ENCODE measurements at regions not wholly inside any gene's neighbourhood (a gene's known extent, or its start where the extent isn't known, plus 50 kb on each side); places are given as distances from the start of the nearest gene placed in this dataset.

DNA sequence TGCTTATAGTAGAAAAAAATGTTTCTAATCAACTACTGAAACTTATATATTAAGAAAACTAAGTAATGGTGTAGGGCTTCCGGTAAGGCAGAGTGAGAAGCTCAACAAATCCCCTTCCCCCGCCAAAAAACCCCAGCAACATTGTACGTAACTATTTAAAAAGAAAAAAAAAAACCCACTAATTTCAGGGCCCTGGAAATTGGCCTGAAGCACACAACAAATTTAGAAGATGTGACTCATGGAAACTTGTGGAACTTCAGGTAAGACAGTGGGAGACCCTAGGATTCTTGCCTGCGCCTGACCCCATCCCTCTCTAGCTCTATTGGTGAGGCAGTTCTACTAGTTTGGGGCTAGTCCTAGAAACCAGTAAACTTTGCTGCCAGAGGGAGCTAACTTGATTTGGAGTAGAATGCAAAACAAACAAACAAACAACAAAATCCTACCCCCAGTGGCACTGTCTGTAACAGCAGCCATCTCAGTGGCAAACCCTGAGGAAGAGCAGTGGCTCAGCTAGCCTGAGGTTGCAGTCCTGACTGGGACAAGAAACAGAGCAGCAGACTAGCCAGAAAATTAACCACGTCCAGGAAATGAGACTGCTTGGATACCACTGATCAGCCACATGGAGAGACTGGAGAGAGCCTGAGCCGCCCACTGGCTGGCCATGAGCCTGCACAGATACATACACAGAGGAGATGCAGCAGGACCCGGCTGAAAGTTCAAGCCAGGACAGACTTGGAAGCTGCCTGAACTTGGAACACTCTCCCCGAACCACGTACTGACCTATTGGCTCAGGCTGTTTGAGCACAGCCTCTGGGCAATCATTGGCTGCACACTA, 135.1 kb downstream of the TBXT start:
- ChIA-PET CTCF (no interaction called here), POLR2A (ENCODE audit: low non-redundant PET) (no interaction called here)
- Histone ChIP-seq H3K9me3 (ENCODE audit: low read depth, low read length, poor library complexity, severe bottlenecking) (no peaks in the 10 kb centered on the region), H3K36me3 (ENCODE audit: insufficient read depth, low read length, poor library complexity, severe bottlenecking) (no peaks in the 10 kb centered on the region), H3K4me3 (ENCODE audit: low read depth, low read length, poor library complexity, severe bottlenecking) (no peak overlapping the region), H3K27ac (ENCODE audit: low read depth, low read length, poor library complexity, severe bottlenecking) (no peak overlapping the region), H3K27me3 (replicated peaks; ENCODE audit: insufficient read depth, low read depth, low read length, poor library complexity) (no peaks in the 10 kb centered on the region), H3K4me1 (ENCODE audit: insufficient read depth, low read length, poor library complexity, severe bottlenecking) (no peaks in the 10 kb centered on the region)
- DNase-seq (ENCODE audit: low spot score) = no peak
- intact Hi-C loops (cut with micrococcal nuclease; ENCODE audit: unreplicated experiment) = no loop called here
- BruUV-seq (replicated peaks) = no TSS peak
- no peak for TF ChIP-seq EZH2 (IDR thresholded peaks at IDR 0.05; ENCODE audit: borderline replicate concordance, low read depth, low read length, poor library complexity, severe bottlenecking)
- TF ChIP-seq, protein P1, sequence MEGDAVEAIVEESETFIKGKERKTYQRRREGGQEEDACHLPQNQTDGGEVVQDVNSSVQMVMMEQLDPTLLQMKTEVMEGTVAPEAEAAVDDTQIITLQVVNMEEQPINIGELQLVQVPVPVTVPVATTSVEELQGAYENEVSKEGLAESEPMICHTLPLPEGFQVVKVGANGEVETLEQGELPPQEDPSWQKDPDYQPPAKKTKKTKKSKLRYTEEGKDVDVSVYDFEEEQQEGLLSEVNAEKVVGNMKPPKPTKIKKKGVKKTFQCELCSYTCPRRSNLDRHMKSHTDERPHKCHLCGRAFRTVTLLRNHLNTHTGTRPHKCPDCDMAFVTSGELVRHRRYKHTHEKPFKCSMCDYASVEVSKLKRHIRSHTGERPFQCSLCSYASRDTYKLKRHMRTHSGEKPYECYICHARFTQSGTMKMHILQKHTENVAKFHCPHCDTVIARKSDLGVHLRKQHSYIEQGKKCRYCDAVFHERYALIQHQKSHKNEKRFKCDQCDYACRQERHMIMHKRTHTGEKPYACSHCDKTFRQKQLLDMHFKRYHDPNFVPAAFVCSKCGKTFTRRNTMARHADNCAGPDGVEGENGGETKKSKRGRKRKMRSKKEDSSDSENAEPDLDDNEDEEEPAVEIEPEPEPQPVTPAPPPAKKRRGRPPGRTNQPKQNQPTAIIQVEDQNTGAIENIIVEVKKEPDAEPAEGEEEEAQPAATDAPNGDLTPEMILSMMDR (conservative IDR thresholded peaks at IDR 0.05; ENCODE audit: low read depth, low read length) = no peak

DNA sequence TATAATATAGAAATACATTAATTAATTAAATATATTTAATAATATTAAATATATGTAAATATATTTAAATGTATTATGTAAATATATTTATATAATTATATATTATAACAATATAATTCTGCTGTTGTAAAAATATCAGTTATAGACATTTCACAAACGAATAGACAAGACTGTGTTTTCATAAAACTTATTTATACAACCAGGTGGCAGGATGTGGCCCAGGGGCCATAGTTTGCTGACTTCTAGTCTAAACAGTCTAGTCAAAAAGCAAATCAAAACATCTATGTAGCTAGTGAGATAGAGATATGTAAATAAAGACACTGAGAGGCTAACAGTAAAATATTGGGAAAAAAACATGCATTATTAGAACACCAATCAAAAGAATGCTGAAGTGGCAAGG, 136.4 kb downstream of the TBXT start:
- Histone ChIP-seq H3K4me3 (ENCODE audit: low read depth, low read length, poor library complexity, severe bottlenecking) (no peak overlapping the region), H3K4me1 (ENCODE audit: insufficient read depth, low read length, poor library complexity, severe bottlenecking) (no peaks in the 10 kb centered on the region), H3K27me3 (replicated peaks; ENCODE audit: insufficient read depth, low read depth, low read length, poor library complexity) (no peaks in the 10 kb centered on the region), H3K27ac (ENCODE audit: low read depth, low read length, poor library complexity, severe bottlenecking) (no peak overlapping the region), H3K9me3 (ENCODE audit: low read depth, low read length, poor library complexity, severe bottlenecking) (no peaks in the 10 kb centered on the region), H3K36me3 (ENCODE audit: insufficient read depth, low read length, poor library complexity, severe bottlenecking) (no peaks in the 10 kb centered on the region)
- POLR2A ChIA-PET (ENCODE audit: low non-redundant PET) = no interaction called here
- intact Hi-C loops (cut with micrococcal nuclease; ENCODE audit: unreplicated experiment) = no loop called here
- no peak for DNase-seq (ENCODE audit: low spot score)
- TF ChIP-seq, protein P1 (conservative IDR thresholded peaks at IDR 0.05; ENCODE audit: low read depth, low read length) = no peak
- no peak for TF ChIP-seq EZH2 (IDR thresholded peaks at IDR 0.05; ENCODE audit: borderline replicate concordance, low read depth, low read length, poor library complexity, severe bottlenecking)
- CTCF ChIA-PET = no interaction called here
- BruUV-seq (replicated peaks) = no TSS peak

DNA sequence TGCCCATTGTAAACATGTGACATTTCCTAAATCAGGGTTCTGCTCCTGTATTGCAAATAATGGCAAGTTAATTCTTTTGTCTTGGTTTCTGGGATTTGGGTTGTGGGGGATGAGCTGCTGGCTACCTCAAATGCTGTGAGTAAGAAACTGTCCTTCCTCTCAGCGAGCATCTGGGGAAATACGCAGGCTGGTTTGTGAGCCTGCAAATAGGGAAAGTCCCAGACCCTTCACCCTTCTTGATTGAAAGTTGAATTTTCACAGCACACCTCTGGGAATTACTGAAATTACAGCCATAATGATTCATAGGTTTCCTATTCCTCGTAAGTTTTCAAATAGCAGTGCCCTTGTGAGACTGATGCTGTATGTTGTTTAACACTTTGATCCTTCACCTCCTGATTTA, 138.1 kb downstream of the TBXT start:
- Histone ChIP-seq H3K4me1 (ENCODE audit: insufficient read depth, low read length, poor library complexity, severe bottlenecking) (no peaks in the 10 kb centered on the region), H3K9me3 (ENCODE audit: low read depth, low read length, poor library complexity, severe bottlenecking) (no peaks in the 10 kb centered on the region), H3K4me3 (ENCODE audit: low read depth, low read length, poor library complexity, severe bottlenecking) (no peak overlapping the region), H3K27me3 (replicated peaks; ENCODE audit: insufficient read depth, low read depth, low read length, poor library complexity) (no peaks in the 10 kb centered on the region), H3K27ac (ENCODE audit: low read depth, low read length, poor library complexity, severe bottlenecking) (no peak overlapping the region), H3K36me3 (ENCODE audit: insufficient read depth, low read length, poor library complexity, severe bottlenecking) (no peaks in the 10 kb centered on the region)
- BruUV-seq (replicated peaks) = no TSS peak
- ChIA-PET CTCF (no interaction called here), POLR2A (ENCODE audit: low non-redundant PET) (no interaction called here)
- DNase-seq (ENCODE audit: low spot score) = no peak
- no peak for TF ChIP-seq EZH2 (IDR thresholded peaks at IDR 0.05; ENCODE audit: borderline replicate concordance, low read depth, low read length, poor library complexity, severe bottlenecking)
- TF ChIP-seq, protein P1 (conservative IDR thresholded peaks at IDR 0.05; ENCODE audit: low read depth, low read length) = no peak
- intact Hi-C loops (cut with micrococcal nuclease; ENCODE audit: unreplicated experiment) = no loop called here

All from A673 (cell line).